GM12873 (cell line): ENCODE measurements at regions not wholly inside any gene's neighbourhood (a gene's known extent, or its start where the extent isn't known, plus 50 kb on each side); places are given as distances from the start of the nearest gene placed in this dataset.

ENCODE experiments used
- CTCF ChIP-seq: IDR thresholded peaks from 2 replicates; pipeline ENCODE4 v1.5.1; 2012; ENCODE audit warnings: low read depth, mild to moderate bottlenecking, moderate library complexity, low read length, control low read depth; ENCODE audit not compliant: insufficient read depth; ENCODE audit errors: missing control alignments

GRCh38 chr4:138501614-138502013 lies 259.5 kb upstream of the SLC7A11 start:
- TF ChIP-seq CTCF = no peak

GRCh38 chr4:138500869-138501268 lies 258.7 kb upstream of the SLC7A11 start:
- no peak for TF ChIP-seq CTCF

- no peak for TF ChIP-seq CTCF
Observed at GRCh38 chr4:138499627-138500026, 257.5 kb upstream of the SLC7A11 start.

DNA sequence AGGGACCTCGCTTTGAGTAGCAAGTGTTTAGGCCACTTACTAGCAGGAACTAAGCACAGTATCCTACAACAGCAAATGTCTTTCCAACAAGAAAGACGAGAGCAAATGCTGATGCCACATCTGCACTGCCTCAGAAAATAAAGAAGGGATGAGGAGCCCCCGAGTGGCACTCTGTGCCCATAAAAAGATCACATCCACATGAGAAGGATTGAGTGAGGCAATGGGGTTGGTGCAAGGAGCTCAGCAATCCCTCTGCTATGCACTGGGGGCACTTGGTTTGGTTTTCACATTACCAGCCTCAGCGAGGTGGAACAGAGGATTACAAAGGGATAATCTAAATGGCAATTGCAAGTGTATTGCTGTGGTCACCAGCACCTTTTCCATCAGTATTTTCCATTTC lies 252.8 kb upstream of the SLC7A11 start:
- peak; percentile 21 for TF ChIP-seq CTCF

DNA sequence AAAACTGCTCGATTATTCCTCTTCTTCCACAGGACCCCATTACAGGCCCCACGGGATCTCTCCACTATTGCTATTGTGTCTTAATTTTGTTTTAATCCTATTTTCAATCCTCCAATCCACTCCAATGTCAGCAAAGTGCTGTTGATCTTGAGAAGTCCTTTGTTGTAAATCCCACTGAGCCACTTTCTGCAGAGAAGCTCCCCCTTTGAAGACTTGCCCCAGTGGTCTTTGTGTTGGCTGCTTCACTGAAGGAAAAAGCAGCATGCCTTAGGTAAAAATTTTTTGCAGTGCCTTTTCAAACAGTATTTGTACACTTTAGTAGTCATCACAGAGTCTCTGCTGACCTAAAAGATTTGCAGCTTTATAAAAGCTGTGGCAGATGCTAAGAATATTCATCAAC lies 252.0 kb upstream of the SLC7A11 start:
- TF ChIP-seq CTCF = no peak

- no peak for TF ChIP-seq CTCF
Observed at GRCh38 chr4:138492176-138492575, 250.0 kb upstream of the SLC7A11 start.

GRCh38 chr4:138488533-138488932 lies 246.4 kb upstream of the SLC7A11 start:
- no peak for TF ChIP-seq CTCF
